Gastroesophageal sphincter (tissue), 4 donors: ENCODE measurements at regions not wholly inside any gene's neighbourhood (a gene's known extent, or its start where the extent isn't known, plus 50 kb on each side); places are given as distances from the start of the nearest gene placed in this dataset.

Experiments
- ATAC-seq: fragments of 150-250 bp; one replicate; pipeline ENCODE4 v1.9.1; 2016; ENCODE audit warnings: mild to moderate bottlenecking, moderate library complexity
- H3K27ac ChIP-seq, 4 donors: fragments of 200-600 bp; sonication (generic) in 3 of 4; 1 replicate in 3 of 4; 2 replicates in 1 of 4; pipeline ENCODE4 v1.5.1; 2016 to 2019
- H3K27me3 ChIP-seq: fragments of 200-600 bp; sonication (generic); one replicate; pipeline ENCODE4 v1.5.1; 2019
- H3K36me3 ChIP-seq, 2 donors: fragments of 200-600 bp; sonication (generic); one replicate each; pipeline ENCODE4 v1.5.1; 2019; ENCODE audit warnings: control low read depth in 1 of 2
- H3K4me1 ChIP-seq, 3 donors: fragments of 200-600 bp; sonication (generic); 1 replicate in 2 of 3; 2 replicates in 1 of 3; pipeline ENCODE4 v1.5.1; 2016 to 2019; ENCODE audit warnings: control low read depth in 2 of 3
- H3K4me3 ChIP-seq, 2 donors: fragments of 200-600 bp; sonication (generic); one replicate each; pipeline ENCODE4 v1.5.1; 2019; ENCODE audit warnings: mild to moderate bottlenecking in 1 of 2, moderate library complexity in 1 of 2
- H3K9me3 ChIP-seq, 3 donors: fragments of 200-600 bp; sonication (generic); one replicate each; pipeline ENCODE4 v1.5.1; 2017 to 2019; ENCODE audit warnings: control low read depth in 2 of 3
- EP300 ChIP-seq: sonication (generic); formaldehyde crosslinking; IDR thresholded peaks from one replicate; pipeline ENCODE4 v1.6.1; 2017; ENCODE audit warnings: antibody characterized with exemption, mild to moderate bottlenecking
- POLR2A ChIP-seq, 2 donors: fragments of 450-650 bp; IDR thresholded peaks; one replicate each; pipeline ENCODE4 v1.6.1; 2017; ENCODE audit warnings: antibody characterized with exemption in 2 of 2, mild to moderate bottlenecking in 2 of 2, moderate library complexity in 1 of 2
- POLR2AphosphoS5 ChIP-seq: sonication (generic); formaldehyde crosslinking; IDR thresholded peaks from one replicate; pipeline ENCODE4 v1.6.1; 2017; ENCODE audit warnings: antibody characterized with exemption
- WGBS, 2 donors: methylation state at CpG; one replicate each; pipeline ENCODE4 v1.1.5; 2018; ENCODE audit warnings: low coverage in 1 of 2; 5-methylcytosine and 5-hydroxymethylcytosine counted together
- TF ChIP-seq, protein P1 (sequence below), 4 experiments: fragments of 200-600 bp in 2 of 4; fragments of 450-650 bp in 2 of 4; sonication (generic) in 1 of 4; IDR thresholded peaks; one replicate each; pipeline ENCODE4 v1.5.1; 2017 to 2019; ENCODE audit warnings: antibody characterized with exemption in 4 of 4, mild to moderate bottlenecking in 2 of 4, moderate library complexity in 2 of 4

GRCh38 chrX:109943740-109944092 is 59.2 kb upstream of the TMEM164 start:
- Histone ChIP-seq H3K4me3 (no peak overlapping the region), H3K27ac (no peak overlapping the region), H3K9me3 (no peaks in the 10 kb centered on the region), H3K4me1 (no peaks in the 10 kb centered on the region), H3K36me3 (no peaks in the 10 kb centered on the region), H3K27me3 (no peaks in the 10 kb centered on the region)
- ATAC-seq, result no peak
- 20% methylated on average over 1 of the region's 1 CpG; no CpG with 5 or more reads in 1 of the 2 donors for WGBS, 2 donors
- TF ChIP-seq POLR2AphosphoS5 (no peak), EP300 (no peak), POLR2A (IDR thresholded peaks at IDR 0.05) (no peak)
- TF ChIP-seq, protein P1, sequence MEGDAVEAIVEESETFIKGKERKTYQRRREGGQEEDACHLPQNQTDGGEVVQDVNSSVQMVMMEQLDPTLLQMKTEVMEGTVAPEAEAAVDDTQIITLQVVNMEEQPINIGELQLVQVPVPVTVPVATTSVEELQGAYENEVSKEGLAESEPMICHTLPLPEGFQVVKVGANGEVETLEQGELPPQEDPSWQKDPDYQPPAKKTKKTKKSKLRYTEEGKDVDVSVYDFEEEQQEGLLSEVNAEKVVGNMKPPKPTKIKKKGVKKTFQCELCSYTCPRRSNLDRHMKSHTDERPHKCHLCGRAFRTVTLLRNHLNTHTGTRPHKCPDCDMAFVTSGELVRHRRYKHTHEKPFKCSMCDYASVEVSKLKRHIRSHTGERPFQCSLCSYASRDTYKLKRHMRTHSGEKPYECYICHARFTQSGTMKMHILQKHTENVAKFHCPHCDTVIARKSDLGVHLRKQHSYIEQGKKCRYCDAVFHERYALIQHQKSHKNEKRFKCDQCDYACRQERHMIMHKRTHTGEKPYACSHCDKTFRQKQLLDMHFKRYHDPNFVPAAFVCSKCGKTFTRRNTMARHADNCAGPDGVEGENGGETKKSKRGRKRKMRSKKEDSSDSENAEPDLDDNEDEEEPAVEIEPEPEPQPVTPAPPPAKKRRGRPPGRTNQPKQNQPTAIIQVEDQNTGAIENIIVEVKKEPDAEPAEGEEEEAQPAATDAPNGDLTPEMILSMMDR (IDR thresholded peaks at IDR 0.05), result no peak

DNA sequence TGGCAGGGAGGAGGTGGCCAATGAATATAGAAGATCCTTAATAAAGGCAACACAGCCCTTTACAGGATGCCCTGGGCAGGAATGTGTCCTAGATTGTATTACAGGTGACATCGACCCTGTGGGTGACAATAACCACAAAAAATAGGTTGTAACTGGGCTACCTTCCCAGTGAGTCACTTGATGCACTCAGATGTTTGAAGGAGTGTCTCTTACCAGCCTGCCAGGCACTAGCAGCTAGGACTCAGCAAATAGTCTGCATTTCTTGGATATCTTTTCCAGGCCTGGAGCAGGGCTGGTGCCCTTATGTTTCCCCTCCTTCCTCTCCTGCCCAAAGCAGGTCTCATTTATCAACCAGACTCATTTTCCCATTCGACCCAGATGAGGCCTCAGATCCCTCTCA is 50.9 kb upstream of the TMEM164 start:
- 40% methylated on average over 1 of the region's 2 CpGs; no CpG with 5 or more reads in 1 of the 2 donors for WGBS, 2 donors
- no peak overlapping the region for H3K27ac ChIP-seq

DNA sequence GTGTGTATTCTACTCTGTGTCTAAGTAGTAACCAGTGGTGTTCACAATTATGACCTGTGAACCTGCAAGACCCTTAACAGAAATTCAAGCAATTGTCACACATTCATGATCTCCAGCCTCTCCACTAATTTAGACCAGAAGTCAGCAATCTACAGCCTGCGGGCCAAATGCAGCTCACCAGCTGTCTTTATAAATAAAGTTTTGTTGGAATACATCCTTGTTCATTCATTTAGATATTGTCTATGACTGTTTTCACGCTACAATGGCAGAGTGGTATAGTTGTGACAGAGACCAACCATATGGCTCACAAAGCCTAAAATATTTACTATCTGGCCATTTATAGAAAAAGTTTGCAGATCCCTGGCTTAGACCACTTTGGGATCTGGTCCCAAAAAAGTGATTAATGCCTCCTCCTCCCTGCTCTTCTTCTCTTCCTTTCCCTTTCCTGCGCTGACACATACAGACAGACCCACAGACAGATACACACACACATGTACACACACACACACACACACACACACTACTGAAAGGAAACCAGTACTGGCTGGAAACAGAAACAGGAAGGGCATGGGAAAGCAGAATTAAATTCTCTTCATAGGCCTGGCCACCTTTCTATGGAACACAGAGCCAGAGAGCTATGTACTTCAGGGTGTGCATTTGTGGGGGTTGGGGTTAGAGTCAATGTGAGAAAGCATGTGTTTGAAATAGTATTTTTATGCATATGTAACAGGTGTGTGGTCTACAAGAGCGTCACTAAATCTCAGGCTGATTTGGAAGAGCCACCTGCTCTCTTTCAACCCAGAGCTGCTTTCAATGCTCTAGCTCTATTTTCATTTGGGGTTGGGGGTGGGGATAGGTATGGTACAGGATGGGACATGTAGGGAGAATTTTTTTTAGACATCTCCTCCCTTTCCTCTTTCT is 49.7 kb upstream of the TMEM164 start:
- Histone ChIP-seq H3K27me3 (no peaks in the 10 kb centered on the region), H3K36me3 (no peaks in the 10 kb centered on the region), H3K4me3 (no peak overlapping the region), H3K27ac (no peak overlapping the region), H3K4me1 (no peaks in the 10 kb centered on the region), H3K9me3 (no peaks in the 10 kb centered on the region)
- TF ChIP-seq EP300 (no peak), POLR2A (IDR thresholded peaks at IDR 0.05) (no peak), POLR2AphosphoS5 (no peak)
- TF ChIP-seq, protein P1 (IDR thresholded peaks at IDR 0.05), result no peak
- WGBS, 2 donors, result 71% methylated on average over 3 of the region's 4 CpGs; no CpG with 5 or more reads in 1 of the 2 donors
- ATAC-seq, result no peak

More for the DNA sequence above, 50.9 kb upstream of the TMEM164 start:
- H3K4me1 ChIP-seq, result no peaks in the 10 kb centered on the region
- H3K4me3 ChIP-seq, result no peak overlapping the region
- no peaks in the 10 kb centered on the region for H3K9me3 ChIP-seq
- no peaks in the 10 kb centered on the region for H3K36me3 ChIP-seq
- no peaks in the 10 kb centered on the region for H3K27me3 ChIP-seq
- ATAC-seq, result no peak
- TF ChIP-seq EP300 (no peak), POLR2A (IDR thresholded peaks at IDR 0.05) (no peak), POLR2AphosphoS5 (no peak)
- TF ChIP-seq, protein P1 (IDR thresholded peaks at IDR 0.05), result no peak
